ENCODE measurements at regions not wholly inside any gene's neighbourhood (a gene's known extent, or its start where the extent isn't known, plus 50 kb on each side); places are given as distances from the start of the nearest gene placed in this dataset.
A peak's percentile ranks its signal among the peaks of the same experiment; 100 is the strongest.

DNA sequence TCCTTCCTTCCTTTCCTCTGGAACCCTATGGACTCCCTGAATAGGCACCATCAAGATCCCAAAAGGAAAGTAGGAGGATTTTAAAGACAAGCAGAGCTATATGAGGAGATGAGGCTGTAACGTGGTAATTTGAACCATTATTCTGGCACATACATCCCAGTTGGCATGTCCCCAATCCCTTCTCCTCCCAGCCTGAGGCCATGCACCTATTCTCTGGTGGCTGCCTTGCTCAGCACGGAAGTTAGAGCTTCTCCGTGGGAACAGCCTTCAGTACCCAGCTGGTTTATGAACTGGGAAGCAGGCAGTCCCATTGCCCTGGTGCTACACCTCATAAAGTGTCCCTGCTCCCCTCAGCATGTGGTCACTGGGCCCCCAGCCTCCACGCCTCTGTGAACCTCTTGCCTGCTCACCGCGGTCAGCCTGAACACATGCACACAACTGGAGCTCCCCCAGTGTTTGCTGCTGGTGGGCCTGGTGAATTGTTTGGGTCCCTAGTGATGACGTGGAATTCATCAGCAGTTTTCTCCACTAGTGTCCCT is 139.9 kb upstream of the PLET1 start:
- no peak overlapping the region for H2BK5ac ChIP-seq (ENCODE audit: low read depth, low read length, poor library complexity)
- H3K23ac ChIP-seq (ENCODE audit: low read length): no peak overlapping the region
- H3K9me3 ChIP-seq (ENCODE audit: insufficient read depth, low read depth, low read length): peaks cover 6% of the 10 kb centered on the region
- H3K4ac ChIP-seq (ENCODE audit: low read depth, low read length): no peak overlapping the region
- no peak overlapping the region for H3K4me2 ChIP-seq (ENCODE audit: low read length)
- no CpG with 5 or more reads among the region's 7 CpGs for WGBS (ENCODE audit: extremely low coverage, insufficient coverage, insufficient read length)
- no peak overlapping the region for H2AFZ ChIP-seq (ENCODE audit: insufficient read depth, low read length, poor library complexity)
- no peak overlapping the region for H2BK12ac ChIP-seq (ENCODE audit: low read length)
- H3K4me3 ChIP-seq (ENCODE audit: low read depth, low read length): peak overlapping the region; percentile 19
- no peaks in the 10 kb centered on the region for H3K79me2 ChIP-seq (ENCODE audit: control insufficient read depth, insufficient read depth, low read length, poor library complexity)
- H3K18ac ChIP-seq (ENCODE audit: low read length): no peak overlapping the region
- H3K79me1 ChIP-seq (ENCODE audit: low read length): no peaks in the 10 kb centered on the region
- no peak overlapping the region for H4K91ac ChIP-seq (ENCODE audit: low read depth, low read length)
- no peak overlapping the region for H2BK120ac ChIP-seq (ENCODE audit: insufficient read depth, low read length, poor library complexity)
- no peak overlapping the region for H3K27ac ChIP-seq (ENCODE audit: low read depth, low read length)
- no peak for DNase-seq
- no peak overlapping the region for H4K12ac ChIP-seq (ENCODE audit: low read depth, low read length)
- H3K4me1 ChIP-seq (ENCODE audit: control insufficient read depth in 1 of 2, insufficient read depth in 2 of 2, low read length in 2 of 2): no peaks in the 10 kb centered on the region
- no peak overlapping the region for H4K8ac ChIP-seq (ENCODE audit: low read depth, low read length)
- no peaks in the 10 kb centered on the region for H3K36me3 ChIP-seq (ENCODE audit: control insufficient read depth in 1 of 2, insufficient read depth in 2 of 2, low read length in 2 of 2)
- no peaks in the 10 kb centered on the region for H3K27me3 ChIP-seq (ENCODE audit: insufficient read depth, low read length)
- H3K9ac ChIP-seq (ENCODE audit: low read length): no peak overlapping the region
- no peak overlapping the region for H3K14ac ChIP-seq (ENCODE audit: low read length)
- no peak overlapping the region for H2AK5ac ChIP-seq (ENCODE audit: low read length)

DNA sequence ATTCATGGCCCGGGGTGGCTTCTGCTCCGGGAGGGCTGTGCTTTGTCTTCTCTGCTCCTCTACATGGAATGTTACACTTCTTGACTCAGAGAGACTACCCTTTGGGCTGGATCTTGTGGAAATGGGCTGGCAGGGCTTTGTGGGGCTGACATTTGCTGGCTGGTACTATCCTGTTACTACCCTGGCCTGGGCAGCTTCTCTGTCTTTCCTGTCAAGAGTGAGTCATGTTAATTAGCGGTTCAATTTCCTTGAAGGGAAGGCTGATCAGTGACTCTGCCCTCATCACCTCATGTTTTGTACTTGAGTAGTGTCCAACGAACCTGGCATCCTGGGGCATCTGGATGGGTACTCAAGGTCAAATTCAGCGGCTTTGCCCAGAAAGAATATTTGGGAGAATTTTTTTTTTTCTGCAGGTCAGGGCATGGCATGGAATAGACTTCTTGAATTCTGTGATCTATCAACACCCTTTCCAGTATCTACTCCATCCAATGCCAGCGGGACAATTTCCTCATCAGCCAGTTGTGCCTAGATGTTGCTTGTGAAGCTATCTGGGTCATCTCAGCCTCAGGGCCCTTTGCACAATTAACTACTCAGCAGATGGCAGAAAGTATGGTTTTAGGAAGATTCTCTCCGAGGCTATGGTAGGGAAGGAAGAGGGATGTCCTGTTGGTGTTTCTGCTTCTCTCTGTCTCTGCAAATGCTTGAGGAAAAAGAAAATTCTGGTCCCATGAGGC is 140.5 kb upstream of the PLET1 start:
- Histone ChIP-seq H3K14ac (ENCODE audit: low read length) (no peak overlapping the region), H3K4me3 (ENCODE audit: low read depth, low read length) (no peak overlapping the region), H3K9me3 (ENCODE audit: insufficient read depth, low read depth, low read length) (peaks cover 6% of the 10 kb centered on the region), H3K36me3 (ENCODE audit: control insufficient read depth in 1 of 2, insufficient read depth in 2 of 2, low read length in 2 of 2) (no peaks in the 10 kb centered on the region), H2BK5ac (ENCODE audit: low read depth, low read length, poor library complexity) (no peak overlapping the region), H2BK120ac (ENCODE audit: insufficient read depth, low read length, poor library complexity) (no peak overlapping the region), H3K79me2 (ENCODE audit: control insufficient read depth, insufficient read depth, low read length, poor library complexity) (no peaks in the 10 kb centered on the region), H3K79me1 (ENCODE audit: low read length) (no peaks in the 10 kb centered on the region), H3K4ac (ENCODE audit: low read depth, low read length) (no peak overlapping the region), H3K18ac (ENCODE audit: low read length) (no peak overlapping the region), H4K12ac (ENCODE audit: low read depth, low read length) (no peak overlapping the region), H2BK12ac (ENCODE audit: low read length) (no peak overlapping the region), H3K4me1 (ENCODE audit: control insufficient read depth in 1 of 2, insufficient read depth in 2 of 2, low read length in 2 of 2) (no peaks in the 10 kb centered on the region), H3K9ac (ENCODE audit: low read length) (no peak overlapping the region), H3K27ac (ENCODE audit: low read depth, low read length) (no peak overlapping the region), H2AK5ac (ENCODE audit: low read length) (no peak overlapping the region), H3K23ac (ENCODE audit: low read length) (no peak overlapping the region), H4K8ac (ENCODE audit: low read depth, low read length) (no peak overlapping the region), H4K91ac (ENCODE audit: low read depth, low read length) (no peak overlapping the region), H2AFZ (ENCODE audit: insufficient read depth, low read length, poor library complexity) (no peak overlapping the region), H3K4me2 (ENCODE audit: low read length) (no peak overlapping the region), H3K27me3 (ENCODE audit: insufficient read depth, low read length) (no peaks in the 10 kb centered on the region)
- DNase-seq: peak; percentile 19 to 60
- WGBS (ENCODE audit: extremely low coverage, insufficient coverage, insufficient read length): no CpG with 5 or more reads among the region's 7 CpGs

DNA sequence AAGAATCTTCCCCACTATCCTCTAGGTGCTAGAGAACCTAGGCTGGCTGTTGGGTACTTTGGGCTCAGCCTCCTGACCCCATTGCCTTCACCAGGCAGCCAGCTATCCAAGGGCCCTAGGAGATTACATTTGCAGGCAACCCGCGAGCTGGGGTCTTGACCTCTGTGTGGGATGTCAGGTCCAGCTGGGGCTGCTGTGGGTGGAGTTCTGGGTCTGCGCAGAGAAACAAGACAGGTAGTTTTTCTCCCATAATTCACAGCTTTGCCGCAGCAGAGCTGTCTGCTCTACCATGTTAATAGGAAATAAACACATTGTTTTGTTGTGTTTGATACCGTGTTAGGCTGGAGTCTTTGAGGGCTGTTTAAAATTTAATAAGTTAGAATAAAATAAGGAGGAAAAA is 142.8 kb upstream of the PLET1 start:
- Histone ChIP-seq H3K79me1 (ENCODE audit: low read length) (no peaks in the 10 kb centered on the region), H3K23ac (ENCODE audit: low read length) (no peak overlapping the region), H3K4ac (ENCODE audit: low read depth, low read length) (no peak overlapping the region), H3K9me3 (ENCODE audit: insufficient read depth, low read depth, low read length) (peaks cover 6% of the 10 kb centered on the region), H3K36me3 (ENCODE audit: control insufficient read depth in 1 of 2, insufficient read depth in 2 of 2, low read length in 2 of 2) (no peaks in the 10 kb centered on the region), H3K9ac (ENCODE audit: low read length) (no peak overlapping the region), H3K4me1 (ENCODE audit: control insufficient read depth in 1 of 2, insufficient read depth in 2 of 2, low read length in 2 of 2) (no peaks in the 10 kb centered on the region), H3K27me3 (ENCODE audit: insufficient read depth, low read length) (no peaks in the 10 kb centered on the region), H3K18ac (ENCODE audit: low read length) (no peak overlapping the region), H2AK5ac (ENCODE audit: low read length) (no peak overlapping the region), H2BK120ac (ENCODE audit: insufficient read depth, low read length, poor library complexity) (no peak overlapping the region), H3K27ac (ENCODE audit: low read depth, low read length) (no peak overlapping the region), H2AFZ (ENCODE audit: insufficient read depth, low read length, poor library complexity) (no peak overlapping the region), H4K8ac (ENCODE audit: low read depth, low read length) (no peak overlapping the region), H3K14ac (ENCODE audit: low read length) (no peak overlapping the region), H2BK5ac (ENCODE audit: low read depth, low read length, poor library complexity) (no peak overlapping the region), H4K91ac (ENCODE audit: low read depth, low read length) (no peak overlapping the region), H3K4me2 (ENCODE audit: low read length) (no peak overlapping the region), H4K12ac (ENCODE audit: low read depth, low read length) (no peak overlapping the region), H2BK12ac (ENCODE audit: low read length) (no peak overlapping the region), H3K79me2 (ENCODE audit: control insufficient read depth, insufficient read depth, low read length, poor library complexity) (no peaks in the 10 kb centered on the region), H3K4me3 (ENCODE audit: low read depth, low read length) (no peak overlapping the region)
- no CpG with 5 or more reads among the region's 5 CpGs for WGBS (ENCODE audit: extremely low coverage, insufficient coverage, insufficient read length)
- no peak for DNase-seq

DNA sequence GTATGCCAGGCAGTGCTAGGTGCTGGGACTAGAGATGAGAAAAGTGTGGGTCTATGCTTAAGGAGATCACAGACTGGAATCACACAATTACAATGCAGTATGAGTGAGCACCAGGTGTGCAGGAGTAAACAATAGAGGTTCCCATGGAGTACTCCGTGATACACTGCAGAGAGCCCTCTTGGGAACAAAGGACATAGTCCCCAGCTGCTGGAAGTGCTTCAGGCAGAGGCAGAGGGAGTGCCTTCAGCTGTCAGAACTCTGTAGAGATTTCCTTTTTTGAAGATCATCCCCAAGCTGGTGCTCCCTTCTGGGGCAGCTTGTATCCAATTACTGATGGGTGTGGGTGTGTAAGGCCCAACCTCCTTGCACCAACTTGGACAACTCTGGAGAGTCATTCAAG is 143.5 kb upstream of the PLET1 start:
- H2AK5ac ChIP-seq (ENCODE audit: low read length): no peak overlapping the region
- peaks cover 6% of the 10 kb centered on the region for H3K9me3 ChIP-seq (ENCODE audit: insufficient read depth, low read depth, low read length)
- H3K4me2 ChIP-seq (ENCODE audit: low read length): no peak overlapping the region
- H3K4me1 ChIP-seq (ENCODE audit: control insufficient read depth in 1 of 2, insufficient read depth in 2 of 2, low read length in 2 of 2): no peaks in the 10 kb centered on the region
- H4K8ac ChIP-seq (ENCODE audit: low read depth, low read length): no peak overlapping the region
- H3K36me3 ChIP-seq (ENCODE audit: control insufficient read depth in 1 of 2, insufficient read depth in 2 of 2, low read length in 2 of 2): no peaks in the 10 kb centered on the region
- WGBS (ENCODE audit: extremely low coverage, insufficient coverage, insufficient read length): no CpG with 5 or more reads among the region's 1 CpG
- no peak overlapping the region for H2BK12ac ChIP-seq (ENCODE audit: low read length)
- H3K27ac ChIP-seq (ENCODE audit: low read depth, low read length): no peak overlapping the region
- H2AFZ ChIP-seq (ENCODE audit: insufficient read depth, low read length, poor library complexity): no peak overlapping the region
- H3K18ac ChIP-seq (ENCODE audit: low read length): no peak overlapping the region
- H3K27me3 ChIP-seq (ENCODE audit: insufficient read depth, low read length): no peaks in the 10 kb centered on the region
- no peak overlapping the region for H3K4ac ChIP-seq (ENCODE audit: low read depth, low read length)
- H3K14ac ChIP-seq (ENCODE audit: low read length): no peak overlapping the region
- no peak overlapping the region for H3K9ac ChIP-seq (ENCODE audit: low read length)
- H4K12ac ChIP-seq (ENCODE audit: low read depth, low read length): no peak overlapping the region
- H3K23ac ChIP-seq (ENCODE audit: low read length): no peak overlapping the region
- no peak overlapping the region for H2BK120ac ChIP-seq (ENCODE audit: insufficient read depth, low read length, poor library complexity)
- H3K79me2 ChIP-seq (ENCODE audit: control insufficient read depth, insufficient read depth, low read length, poor library complexity): no peaks in the 10 kb centered on the region
- no peak overlapping the region for H3K4me3 ChIP-seq (ENCODE audit: low read depth, low read length)
- no peak overlapping the region for H4K91ac ChIP-seq (ENCODE audit: low read depth, low read length)
- no peaks in the 10 kb centered on the region for H3K79me1 ChIP-seq (ENCODE audit: low read length)
- H2BK5ac ChIP-seq (ENCODE audit: low read depth, low read length, poor library complexity): no peak overlapping the region
- no peak for DNase-seq

Measured in trophoblast cell (in vitro differentiated cells and primary cell).